ENCODE measurements at regions not wholly inside any gene's neighbourhood (a gene's known extent, or its start where the extent isn't known, plus 50 kb on each side); places are given as distances from the start of the nearest gene placed in this dataset.

DNA sequence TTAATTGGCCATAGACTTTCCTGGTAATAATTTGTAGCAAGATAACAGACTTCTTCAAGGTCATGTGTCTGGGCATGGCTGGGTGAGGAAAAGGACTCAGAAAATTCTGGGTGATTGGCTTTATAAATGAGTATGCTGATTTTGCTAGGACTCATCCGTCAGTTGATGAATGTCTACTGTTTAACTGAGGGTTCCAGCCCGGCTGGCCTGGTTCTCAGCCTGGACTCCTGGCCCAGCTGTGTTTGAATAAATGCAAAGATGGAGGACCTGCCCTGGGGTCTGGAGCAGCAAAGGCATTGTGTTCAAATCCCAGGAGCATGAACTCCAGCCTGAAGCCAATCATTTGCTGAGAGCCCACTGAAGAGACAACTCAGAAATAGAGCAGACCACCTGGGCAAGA lies 323.2 kb downstream of the LRFN2 start:
- FAIRE-seq = no peak

GRCh38 chr6:40262363-40262762 lies 324.8 kb downstream of the LRFN2 start:
- FAIRE-seq = no peak

- FAIRE-seq = no peak
These were observed 324.3 kb upstream of the MOCS1 start for GRCh38 chr6:40258531-40258930.

DNA sequence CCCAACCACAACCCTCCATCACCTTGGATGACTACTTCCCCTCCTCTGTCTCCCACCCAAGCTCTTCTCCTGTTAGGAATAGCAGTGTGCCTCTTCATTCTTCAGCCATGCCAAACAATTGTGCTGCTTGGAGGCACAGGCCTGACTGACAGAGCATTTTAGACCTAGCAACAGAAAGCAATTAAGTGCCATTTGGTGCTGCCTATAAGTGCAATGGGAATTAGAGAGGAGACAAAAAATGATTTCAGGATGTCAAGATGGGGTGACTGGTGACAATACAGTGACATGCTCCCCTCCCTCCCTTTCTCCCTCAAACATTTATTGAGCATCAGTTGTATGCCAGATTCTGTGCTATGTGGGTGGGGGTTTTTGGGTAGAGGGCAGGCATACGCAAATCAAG lies 322.6 kb upstream of the MOCS1 start:
- FAIRE-seq = no peak

DNA sequence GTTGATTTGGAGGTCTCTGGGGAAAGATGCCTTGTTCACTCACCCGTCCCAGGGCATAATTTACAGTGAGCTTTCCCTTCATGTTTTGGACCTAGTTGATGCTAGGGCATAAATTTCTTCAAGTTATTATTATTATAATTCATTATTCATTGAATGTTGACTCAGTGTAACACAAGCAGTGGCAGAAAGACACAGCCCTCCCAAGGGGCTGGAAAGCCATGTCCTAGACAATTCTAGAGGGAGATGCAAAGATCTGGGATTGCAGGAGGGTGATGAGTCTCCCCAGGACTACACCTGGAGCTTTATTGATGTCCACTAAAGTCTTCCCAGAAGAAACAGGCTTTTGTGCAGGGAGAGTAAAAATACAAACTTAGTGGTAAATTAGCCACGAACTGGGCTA lies 322.0 kb upstream of the MOCS1 start:
- no peak for FAIRE-seq

DNA sequence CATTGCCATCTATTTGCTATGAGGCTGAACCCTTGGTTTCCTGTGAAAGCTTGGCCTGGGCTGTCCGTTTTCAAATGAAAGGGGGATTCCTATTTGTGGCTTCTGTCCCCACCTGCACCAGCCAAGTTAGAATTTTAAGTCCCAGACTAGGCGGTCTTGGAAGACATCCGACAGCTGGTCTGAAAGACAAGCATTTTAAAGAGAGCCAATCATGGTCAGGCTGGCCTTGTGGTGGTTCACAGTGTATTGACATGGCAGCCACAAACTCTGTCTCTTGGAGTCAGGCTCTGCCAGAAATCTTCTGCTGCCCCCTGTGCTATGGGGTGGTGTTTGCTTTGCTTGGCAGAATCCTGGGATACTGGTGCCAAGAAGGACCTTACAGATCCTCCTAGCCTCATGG lies 319.2 kb upstream of the MOCS1 start:
- FAIRE-seq = no peak

- FAIRE-seq = no peak
These were observed 318.4 kb upstream of the MOCS1 start for GRCh38 chr6:40252531-40253258.

GRCh38 chr6:40251637-40252300 lies 317.5 kb upstream of the MOCS1 start:
- FAIRE-seq = no peak

DNA sequence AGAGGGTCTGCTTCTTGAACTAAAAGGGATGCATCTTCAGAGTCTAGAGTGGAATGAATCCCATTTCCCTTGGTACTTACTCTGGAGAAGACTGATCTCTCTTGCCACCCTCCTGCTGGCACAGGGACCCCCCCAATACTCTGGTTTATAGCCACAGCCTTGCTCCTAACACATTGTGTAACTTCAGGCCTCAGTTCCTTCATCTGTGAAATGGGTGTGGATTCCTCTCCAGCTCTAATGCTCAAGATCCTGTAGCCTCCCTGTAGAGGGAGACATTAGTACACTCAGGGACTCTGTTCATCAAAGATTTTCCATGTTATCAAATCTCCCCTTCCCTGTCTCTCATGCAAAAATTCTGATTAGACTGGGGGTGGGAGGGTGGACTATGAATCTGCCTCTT lies 315.7 kb upstream of the MOCS1 start:
- FAIRE-seq = no peak

DNA sequence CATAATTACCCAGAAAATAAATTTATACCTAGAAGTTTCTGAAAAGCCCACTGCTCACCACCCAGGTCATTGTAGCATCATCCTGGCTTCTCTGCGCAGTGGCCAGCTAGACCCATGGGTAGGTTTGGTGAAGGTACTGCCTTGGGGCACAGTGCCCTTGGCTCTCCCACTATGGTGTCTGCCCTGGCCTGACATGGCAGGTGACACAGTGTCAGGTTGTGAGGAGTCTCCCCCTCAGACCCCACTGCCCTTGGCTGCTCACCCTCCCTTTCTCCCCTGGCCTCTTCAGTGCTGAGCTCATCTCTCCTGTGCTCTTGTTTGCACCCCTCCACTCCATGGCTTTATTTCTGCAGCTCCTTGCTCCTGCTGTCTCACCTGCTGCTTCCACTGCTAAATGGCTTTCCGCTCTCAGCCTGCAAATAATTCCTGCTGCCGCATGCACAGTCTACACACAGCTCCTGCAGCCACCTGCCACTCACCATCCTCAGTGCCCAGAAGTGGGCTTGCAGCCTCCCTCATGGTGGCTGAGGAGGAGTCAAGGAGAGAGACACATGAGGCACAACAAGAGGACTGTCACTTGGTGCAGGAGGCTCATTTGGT lies 313.4 kb upstream of the MOCS1 start:
- FAIRE-seq = no peak

DNA sequence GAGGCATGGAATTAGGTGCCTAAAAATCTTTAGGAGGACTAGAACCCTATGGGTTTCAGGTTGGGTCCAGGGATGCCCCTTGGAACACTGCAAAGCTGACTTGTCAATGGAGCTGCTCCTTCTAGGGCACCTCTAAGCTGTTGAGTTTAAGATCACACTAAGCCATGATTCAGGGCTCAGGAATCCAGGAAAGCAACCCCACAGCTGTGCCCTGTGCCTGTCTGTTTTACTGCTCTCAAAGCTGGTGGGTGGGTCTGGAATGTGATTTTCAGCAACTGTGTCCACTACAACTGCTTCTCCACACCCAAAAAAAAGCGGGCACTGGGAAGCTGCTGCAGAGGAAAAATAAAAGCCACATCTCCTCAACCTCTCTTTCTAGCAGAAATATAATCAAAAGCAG lies 310.4 kb upstream of the MOCS1 start:
- FAIRE-seq = no peak

DNA sequence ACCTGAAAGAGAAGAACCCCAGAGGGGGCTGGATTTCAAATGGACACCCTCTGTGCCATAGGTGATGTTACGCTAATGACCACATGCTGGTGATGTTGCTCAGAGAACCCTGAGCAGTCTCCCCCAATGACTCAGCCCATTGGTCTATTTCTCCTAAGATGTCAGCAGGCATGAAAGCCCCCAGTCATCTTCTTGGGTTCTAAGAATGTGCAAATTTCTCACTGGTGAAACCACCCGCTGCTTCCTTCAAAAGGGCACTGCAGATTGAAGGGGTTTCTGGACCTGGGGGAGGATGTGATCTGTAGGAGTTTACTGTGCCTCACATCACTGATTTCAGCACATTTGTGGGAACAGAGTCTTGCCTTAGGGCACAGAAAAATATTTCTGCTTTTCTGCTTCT lies 298.4 kb upstream of the MOCS1 start:
- no peak for FAIRE-seq

DNA sequence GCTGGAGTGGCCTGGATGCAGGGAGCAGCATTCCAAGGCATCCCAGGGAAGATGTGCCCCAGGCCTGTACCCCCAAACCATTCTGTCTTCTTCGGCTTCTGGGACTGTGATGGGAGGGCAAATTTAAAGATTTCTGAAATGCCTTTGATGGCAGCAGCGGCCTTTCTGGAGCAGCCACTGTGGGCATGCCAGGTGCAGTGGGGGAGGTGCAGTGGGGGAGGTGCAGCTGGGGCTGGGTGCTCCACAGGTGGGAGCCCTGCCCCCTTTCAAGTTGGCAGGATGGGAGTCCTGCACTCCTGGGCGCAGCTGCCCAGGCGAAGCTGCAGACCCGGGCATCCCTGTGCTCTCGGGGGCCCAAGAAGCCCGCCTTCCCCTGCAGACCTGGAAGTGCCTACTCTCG lies 293.5 kb upstream of the MOCS1 start:
- no peak for FAIRE-seq

GRCh38 chr6:40222354-40222753 lies 288.1 kb upstream of the MOCS1 start:
- no peak for FAIRE-seq

DNA sequence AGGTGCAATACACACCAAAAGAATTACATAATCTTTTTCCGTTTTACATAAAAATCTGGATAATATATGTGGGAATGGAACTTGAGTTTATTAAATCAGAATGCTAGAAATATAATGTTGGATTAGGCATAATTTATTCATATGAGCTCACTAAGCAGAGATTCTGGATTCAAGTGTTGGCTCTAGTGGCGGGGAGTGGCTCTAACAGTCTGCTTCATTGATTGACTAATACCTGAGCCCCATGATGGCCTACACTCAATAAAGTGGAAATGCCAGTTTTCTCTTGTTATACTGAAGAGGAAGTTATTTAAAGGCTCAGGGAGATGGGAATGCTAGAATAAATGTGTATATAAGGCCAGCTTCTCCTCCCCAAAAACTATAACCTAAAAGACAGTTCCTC lies 285.5 kb upstream of the MOCS1 start:
- no peak for FAIRE-seq

DNA sequence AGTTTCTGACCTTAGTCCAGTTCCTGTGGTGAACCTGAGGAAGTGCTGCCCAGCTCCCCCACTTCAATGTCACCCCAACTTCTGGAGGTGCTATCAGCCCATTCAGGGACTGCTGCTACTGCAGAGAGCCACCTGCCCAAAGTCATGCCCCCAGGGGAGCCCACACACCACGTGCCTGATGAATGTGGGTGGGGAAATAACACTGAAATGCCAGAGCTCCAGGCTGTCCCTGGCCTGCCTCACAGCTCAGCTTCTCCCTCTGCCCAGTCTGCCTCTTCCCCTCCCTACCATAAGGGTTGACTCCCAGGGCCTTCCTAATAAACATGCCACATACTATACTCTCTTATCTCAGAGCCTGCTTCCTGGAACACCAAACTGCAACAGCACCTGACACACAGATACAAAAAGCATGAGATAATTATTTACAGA lies 276.4 kb upstream of the MOCS1 start:
- FAIRE-seq = no peak

- no peak for FAIRE-seq
These were observed 271.5 kb upstream of the MOCS1 start for GRCh38 chr6:40205801-40206200.

GRCh38 chr6:40205004-40205403 lies 270.7 kb upstream of the MOCS1 start:
- FAIRE-seq = no peak

DNA sequence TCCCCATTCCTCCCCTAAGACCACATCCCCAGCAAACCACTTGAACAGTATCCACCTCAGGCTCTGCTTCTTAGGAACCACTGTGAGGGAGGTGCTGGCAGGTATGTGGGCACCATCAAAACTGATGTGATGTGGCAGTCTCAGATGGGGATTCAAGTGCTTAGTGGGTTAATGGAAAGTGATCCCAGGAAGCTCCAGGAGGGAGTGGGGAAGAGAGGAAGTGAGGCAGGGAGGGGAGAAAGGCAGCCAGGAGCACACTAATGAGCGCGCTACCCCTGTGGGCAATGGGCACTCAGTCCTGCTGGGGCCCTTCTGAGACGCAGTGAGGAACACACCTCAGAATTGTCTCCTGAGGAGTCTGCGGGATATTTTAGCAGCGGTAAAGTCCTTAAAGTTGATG lies 263.1 kb upstream of the MOCS1 start:
- FAIRE-seq = no peak

DNA sequence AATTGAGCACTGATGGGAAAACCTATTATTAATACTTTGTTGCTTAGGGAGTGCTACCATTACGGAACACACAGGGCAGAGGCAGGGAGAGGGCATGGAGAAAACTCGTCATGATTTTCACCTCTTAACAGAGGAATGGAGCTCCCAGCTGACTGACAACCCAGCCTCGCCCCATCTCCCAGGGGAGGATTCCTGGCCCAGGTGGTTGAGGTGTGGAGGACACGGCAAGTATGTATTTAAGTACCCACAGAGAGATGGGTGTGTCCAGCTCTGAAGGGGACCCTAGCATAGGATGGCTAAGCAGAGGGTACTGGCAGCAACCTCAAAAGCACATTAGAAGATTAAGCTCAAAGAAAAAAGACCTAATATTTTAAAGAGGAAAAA lies 261.9 kb upstream of the MOCS1 start:
- FAIRE-seq = no peak

GRCh38 chr6:40195428-40196134 lies 261.3 kb upstream of the MOCS1 start:
- no peak for FAIRE-seq

DNA sequence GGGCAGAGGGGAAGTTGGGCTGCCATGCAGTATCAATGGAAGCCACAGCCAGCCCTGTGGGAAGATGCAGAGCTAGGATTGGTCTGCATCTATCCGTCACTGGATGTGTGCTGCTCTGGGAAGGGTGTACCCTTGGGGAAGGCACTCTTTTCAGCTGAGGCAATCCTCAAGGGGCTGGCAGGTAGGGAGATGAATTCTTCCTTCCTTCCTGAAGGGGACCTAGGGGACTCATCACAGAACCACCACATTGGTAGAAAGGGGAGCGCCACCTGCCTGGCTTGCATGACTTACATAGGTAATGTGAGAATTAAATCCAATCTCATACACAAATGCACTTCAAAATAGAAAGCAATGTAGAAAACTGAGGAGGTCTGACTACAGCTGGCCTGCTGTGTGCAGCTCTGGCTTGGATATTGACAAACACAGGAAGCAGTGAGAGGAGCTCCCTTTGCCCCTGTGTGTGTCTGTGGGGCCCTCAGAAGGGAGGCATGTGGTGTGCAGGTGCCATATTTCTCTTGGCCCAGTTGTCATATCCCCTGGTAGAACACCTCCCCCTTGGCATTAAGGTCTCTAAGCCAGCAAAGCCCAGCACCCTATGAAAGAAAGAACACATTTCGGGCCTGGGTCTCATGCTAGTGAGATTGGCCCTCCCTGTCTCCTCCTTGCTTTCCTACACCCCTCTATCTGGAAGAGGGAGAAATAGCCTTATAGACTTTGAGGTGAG lies 260.3 kb upstream of the MOCS1 start:
- FAIRE-seq = no peak

DNA sequence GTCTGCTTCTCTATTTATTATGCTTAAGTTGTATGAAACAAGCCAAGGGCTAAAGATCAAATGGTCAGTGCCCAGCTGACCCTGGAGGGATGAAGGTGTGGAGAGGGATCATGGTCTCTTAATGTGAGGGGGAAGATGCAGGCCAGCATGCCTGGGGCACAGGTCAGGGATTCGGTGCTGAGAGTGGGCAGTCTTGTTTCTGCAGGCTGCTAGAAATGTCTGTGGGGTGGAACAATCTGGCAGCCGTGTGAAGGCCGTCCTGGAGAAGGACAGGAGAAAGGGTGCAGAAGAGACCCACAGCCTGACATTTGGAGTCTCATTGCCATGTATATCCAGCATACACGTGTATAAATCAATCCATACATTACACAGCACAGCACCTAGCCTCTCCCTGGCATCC lies 258.3 kb upstream of the MOCS1 start:
- FAIRE-seq = no peak

Measured in A204.1 (cell line).